HG03066 (cell line): ENCODE measurements at regions not wholly inside any gene's neighbourhood (a gene's known extent, or its start where the extent isn't known, plus 50 kb on each side); places are given as distances from the start of the nearest gene placed in this dataset.
"Not testable (repeated sequence)": the region's sequence is repeated elsewhere in the genome, so short reads cannot be mapped to it uniquely, and the experiment has no call there.

Experiments used
- ATAC-seq: cut with Tn5 transposase; IDR thresholded peaks from one replicate; pipeline ENCODE4 v1.9.1; 2021; ENCODE audit warnings: low read depth; ENCODE audit not compliant: unreplicated experiment

DNA sequence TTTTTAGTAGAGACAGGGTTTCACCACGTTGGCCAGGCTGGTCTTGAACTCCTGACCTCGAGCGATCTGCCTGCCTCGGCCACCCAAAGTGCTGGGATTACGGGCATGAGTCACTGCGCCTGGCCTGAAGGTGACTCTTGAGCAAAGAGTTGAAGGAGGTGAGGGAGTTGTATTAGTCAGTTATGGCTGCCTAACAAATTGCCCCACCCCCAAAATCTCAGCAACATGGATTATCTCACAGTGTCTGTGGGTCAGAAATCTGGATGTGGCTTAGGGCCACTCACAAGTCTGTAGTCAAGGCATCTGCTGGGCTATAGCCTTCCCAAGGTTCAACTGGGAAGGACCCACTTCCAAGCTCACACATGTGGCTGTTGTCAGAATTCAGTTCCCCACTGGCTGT is 52.8 kb upstream of the ADGRE5 start:
- no peak for ATAC-seq

DNA sequence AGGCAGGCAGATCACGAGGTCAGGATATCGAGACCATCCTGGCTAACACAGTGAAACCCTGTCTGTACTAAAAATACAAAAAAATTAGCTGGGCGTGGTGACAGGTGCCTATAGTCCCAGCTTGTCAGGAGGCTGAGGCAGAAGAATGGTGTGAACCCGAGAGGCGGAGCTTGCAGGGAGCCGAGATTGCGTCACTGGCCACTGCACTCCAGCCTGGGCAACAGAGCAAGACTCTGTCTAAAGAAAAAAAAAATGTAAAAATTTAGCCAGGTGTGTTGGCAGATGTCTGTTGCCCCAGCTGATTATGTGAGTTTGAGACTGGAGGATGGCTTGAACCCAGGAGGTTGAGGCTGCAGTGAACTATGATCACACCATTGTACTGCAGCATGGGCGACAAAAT is 54.2 kb upstream of the ADGRE5 start:
- not testable (repeated sequence) for ATAC-seq

DNA sequence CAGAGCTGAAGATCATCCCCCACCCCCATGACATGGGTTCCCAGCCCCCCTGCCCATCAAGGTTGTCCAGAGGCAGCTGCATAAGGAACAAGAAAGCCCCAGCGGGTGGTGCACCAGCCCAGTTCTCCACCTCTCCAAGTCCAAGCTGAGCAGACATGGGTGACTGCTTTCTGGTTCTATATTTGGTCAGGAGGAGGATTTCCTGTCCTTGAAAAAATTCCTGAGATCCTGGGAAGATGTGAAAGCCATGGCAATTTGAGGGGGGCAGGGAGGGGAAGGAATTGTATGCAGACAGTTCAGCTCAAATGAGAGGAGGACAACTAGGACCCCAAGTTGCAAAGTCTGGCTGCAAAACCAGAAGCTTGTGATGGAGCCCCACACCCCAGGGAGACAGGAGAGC is 55.4 kb upstream of the ADGRE5 start:
- no peak for ATAC-seq

DNA sequence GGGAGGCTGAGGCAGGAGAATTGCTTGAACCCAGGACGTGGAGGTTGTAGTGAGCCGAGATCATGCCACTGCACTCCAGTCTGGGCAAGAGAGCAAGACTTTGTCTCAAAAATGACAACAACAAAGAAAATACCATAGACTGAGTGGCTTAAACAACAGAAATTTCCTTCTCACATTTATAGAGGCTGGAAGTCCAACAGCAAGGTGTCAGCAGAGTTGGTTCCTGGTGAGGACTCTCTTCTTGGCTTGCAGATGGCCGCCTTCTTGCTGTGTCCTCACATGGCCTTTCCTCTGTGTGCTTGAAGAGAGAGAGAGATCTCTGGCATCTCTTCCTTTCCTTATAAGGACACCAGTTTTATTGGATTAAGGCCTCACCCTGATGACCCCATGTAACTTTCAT is 56.1 kb upstream of the ADGRE5 start:
- ATAC-seq = no peak

DNA sequence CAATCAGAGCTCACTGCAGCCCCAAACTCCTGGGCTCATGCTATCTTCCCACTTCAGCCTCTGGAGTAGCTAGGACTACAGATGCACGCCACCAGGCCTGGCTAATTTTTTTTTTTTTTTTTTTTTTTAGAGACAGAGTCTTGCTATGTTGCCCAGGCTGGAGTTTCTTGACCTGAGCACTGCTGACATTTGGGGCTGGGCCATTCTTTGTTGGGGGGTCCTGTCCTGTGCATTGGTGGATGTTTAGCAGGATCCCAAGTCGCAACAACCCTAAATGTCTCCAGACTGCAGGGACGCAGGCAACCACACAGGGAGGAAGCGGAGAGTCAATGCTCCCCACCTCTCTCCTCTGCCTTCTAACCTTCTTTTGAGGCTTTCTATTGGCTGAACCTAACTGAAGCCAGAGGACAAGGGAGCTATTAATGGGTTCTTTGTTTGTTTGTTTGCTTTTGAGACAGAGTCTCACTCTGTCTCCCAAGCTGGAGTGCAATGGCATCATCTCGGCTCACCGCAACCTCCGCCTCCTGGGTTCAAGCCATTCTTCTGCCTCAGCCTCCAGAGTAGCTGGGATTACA is 58.3 kb upstream of the ADGRE5 start:
- ATAC-seq = no peak

DNA sequence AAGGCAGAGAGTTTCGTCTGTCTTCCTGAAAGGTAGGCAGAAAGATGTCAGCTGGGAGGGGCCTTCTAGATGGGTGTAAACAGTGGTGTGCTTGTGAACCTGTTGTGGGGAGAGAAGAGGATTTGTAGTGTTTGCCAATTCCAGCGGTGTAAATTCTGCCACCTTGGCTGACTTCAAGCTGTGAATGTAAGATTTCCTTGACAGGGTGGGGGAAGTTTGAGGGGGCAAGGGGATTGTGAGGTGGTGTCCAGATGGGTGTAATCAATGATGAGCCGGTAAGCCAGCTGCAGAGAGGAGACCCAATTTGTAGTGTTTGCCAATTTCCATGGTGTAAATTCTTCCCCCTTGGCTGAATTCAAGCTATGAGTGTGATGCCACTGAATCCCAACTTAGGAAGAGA is 61.0 kb upstream of the ADGRE5 start:
- ATAC-seq = no peak

DNA sequence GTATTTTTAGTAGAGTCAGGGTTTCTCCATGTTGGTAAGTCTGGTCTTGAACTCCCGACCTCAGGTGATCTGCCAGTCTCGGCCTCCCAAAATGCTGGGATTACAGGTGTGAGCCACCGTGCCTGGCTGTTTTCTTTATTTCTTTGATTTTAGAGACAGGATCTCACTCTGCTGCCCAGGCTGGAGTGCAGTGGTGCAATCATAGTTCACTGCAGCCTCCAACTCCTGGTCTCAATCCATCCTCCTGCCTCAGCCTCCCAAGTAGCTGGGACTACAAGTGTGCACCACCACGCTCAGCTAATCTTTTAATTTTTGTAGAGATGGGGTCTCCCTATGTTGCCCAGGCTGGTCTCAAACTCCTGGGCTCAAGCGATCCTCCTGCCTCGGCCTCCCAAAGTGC is 61.5 kb upstream of the ADGRE5 start:
- not testable (repeated sequence) for ATAC-seq

DNA sequence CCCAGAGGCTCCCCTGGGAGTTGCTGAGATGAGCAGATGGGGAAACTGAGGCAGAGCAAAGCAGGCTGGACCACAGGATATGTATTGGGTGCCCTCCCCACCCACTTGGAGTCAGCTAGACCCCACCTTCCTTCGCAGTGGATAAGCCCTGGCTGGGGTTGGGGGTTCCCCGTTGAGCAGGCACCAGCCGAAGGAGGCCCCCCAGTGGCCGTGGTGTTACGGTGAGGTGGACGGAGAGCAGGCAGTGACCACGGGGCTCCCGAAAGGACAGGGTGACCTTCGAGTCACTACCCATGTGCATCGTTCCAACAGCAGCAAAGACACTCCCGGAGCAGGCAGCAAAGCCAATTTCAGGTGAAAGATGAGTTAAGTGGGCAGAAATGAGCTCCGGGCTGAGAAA is 62.4 kb upstream of the ADGRE5 start:
- no peak for ATAC-seq

DNA sequence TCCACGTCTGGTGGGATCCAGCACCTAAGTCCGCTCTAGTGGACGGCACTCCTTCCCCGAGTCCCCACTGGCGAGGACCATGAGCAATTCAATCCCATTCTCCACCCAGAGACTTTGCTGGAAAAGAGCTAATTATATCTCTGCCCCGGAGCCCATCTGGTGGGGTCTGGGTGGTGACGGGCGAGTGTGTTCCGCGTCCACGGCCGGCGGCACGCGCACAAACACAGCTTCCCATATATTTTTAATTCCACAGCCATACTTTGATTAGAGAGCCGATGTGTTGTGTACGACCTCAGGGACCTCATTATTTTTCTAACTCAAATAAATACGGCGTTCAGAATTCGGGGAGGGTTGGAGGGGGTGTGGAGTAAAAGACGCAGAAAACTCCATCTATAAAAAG is 64.1 kb upstream of the ADGRE5 start:
- ATAC-seq = no peak

DNA sequence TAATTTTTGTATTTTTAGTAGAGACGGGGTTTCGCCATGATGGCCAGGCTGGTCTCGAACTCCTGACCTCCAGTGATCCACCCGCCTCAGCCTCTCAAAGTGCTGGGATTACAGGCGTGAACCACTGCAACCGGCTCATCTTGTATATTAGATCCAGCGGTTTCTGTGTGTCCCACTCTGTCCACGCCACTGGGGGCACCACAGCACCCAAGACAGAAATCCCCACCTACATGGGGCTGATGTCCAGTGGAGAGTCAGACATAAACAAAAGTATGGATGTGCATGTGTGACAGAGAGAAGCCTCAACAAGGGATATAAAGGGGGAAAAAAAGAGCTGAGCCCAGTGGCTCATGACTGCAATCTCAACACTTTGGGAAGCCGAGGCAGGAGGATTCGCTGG is 65.8 kb upstream of the ADGRE5 start:
- ATAC-seq = no peak

DNA sequence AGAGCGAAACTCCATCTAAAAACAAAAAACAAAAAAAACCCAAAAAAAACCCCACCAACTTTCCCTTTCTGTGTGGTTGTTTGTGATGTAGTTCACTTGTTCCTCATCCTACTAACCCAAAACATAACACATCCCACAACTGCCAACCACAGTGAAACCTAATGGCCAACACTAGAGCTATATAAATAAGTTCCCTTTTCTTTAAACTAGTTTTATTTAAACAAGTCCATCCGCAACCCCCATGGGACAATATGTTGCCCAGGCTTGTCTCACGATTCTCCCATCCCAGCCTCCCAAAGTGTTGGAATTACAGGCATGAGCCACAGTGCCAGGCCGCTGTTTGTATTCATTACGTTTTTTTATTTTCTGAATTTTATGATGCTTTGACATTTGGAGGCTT is 71.2 kb upstream of the ADGRE5 start:
- no peak for ATAC-seq

DNA sequence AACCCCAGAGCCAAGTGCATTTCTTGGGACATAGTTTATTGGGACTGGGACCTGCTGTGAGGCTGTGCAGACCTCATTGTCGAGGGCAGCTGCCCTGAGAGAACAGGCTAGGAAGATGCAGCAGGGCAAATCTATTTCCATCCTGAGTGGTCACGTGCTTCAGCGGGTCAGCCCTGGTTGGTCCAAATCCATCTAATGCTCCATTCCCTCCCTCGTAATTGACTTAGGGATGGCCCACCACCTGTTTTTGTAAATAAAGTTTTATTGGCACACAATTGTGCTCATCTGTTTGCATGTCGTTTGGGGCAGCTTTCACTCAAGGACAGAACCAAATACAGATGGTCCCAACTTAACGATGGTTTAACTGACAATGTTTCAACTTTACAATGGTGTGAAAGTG is 75.5 kb upstream of the ADGRE5 start:
- no peak for ATAC-seq

DNA sequence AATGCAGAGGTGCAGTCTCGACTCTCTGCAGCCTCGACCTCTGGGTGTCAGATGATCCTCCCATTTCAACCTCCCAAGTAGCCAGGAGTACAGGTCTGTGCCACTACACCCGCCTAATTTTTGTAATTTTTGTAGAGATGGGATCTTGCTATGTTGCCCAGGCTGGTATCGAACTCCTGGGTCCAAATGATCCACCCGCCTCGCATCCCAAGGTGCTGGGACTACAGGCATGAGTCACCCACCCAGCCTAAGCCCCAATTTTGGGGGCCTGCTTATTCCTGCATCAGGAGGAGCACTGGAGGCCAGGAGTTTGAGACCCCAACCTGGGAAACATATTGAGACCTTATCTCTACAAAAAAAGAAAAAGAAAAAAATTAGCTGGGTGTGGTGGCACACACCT is 80.1 kb upstream of the ADGRE5 start:
- no peak for ATAC-seq

DNA sequence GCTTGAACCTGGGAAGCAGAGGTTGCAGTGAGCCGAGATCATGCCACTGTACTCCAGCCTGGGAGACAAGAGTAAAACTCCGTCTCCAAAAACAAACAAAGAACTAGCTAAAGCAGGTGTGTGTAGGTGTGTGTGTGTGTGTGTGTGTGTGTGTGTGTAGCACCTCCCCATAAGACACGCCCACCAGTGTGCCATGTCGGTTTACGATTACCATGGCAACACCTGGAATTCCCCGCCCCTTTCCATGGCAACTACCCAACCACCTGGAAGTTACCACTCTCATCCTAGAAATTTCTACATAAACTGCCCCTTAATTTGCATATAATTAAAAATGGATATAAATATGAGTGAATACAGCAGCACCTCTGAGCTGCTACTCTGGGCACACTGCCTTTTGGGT is 80.9 kb upstream of the ADGRE5 start:
- ATAC-seq = no peak

DNA sequence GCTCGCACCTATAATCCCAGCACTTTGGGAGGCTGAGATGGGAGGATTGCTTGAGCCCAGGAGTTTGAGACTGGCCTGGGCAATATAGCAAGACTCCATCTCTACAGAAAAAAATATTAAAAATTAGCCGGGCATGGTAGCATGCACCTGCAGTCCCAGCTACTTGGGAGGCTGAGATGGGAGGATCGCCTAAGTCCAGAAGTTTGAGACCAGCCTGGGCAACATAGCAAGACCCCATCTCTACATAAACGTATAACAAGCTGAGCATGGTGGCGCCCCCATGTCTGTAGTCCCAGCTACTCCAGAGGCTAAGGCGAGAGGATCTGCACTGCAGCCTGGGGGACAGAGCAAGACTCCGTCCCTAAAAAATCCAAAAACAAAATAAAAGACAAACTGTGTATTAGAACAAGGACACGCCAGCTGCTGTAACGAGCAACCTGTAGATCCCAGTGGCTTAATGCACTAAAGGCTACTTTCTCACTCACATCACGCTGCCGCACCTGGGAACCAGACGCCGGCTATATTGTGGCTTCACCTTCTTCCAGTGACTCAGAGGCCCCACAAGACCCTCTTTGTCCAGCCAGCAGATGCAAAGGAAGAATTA is 81.9 kb upstream of the ADGRE5 start:
- ATAC-seq = not testable (repeated sequence)

DNA sequence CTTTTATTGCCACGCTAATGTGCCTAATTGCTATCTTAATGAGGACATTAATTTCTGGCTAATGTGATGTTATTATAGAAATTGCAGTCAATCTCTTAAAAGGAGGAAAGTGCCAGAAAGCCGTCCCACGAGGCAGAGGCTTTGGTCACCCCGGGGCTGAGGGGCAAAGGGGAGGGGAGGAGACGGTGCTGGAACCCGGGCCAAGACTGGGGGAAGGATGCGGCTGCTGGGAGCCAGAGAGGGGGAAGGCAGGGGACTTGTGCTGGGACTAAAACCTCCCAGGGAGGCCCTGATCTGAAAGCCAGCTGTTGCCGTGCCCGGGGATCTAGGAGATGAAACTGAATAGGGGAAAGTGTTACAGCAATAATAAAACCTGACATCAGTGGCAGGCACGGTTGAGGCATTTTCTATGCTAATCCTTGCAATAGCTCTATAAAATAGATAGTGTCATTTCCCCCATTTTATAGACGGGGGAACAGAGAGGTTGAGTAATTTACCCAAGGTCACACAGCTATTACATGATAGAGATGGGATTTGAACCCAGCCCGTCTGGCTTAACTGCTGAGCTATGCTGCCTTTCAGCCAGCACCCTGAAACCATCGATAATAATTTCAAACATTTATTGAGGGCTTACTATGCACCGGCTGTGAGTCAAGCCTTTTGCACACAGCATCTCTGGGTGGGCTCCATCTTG is 83.2 kb upstream of the ADGRE5 start:
- ATAC-seq = not testable (repeated sequence)

DNA sequence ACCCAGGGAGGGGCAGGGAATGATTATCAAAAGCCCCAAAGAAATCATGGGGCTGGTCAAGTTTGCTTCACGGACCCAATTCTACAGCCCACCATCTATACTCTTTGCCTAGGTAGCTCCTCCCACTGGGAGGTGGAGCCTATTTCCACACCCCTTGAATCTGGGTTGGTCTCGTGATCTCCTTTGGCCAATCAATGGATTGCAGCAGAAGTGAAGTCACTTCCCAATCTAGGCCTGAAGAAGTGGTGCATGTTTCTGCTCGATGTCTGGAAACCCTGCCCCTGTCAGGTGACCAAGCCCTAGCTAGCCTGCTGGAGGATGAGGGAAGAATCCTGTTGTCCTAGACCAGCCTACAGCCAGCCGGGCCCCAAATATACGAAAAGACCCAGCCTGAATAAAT is 86.3 kb upstream of the ADGRE5 start:
- not testable (repeated sequence) for ATAC-seq

DNA sequence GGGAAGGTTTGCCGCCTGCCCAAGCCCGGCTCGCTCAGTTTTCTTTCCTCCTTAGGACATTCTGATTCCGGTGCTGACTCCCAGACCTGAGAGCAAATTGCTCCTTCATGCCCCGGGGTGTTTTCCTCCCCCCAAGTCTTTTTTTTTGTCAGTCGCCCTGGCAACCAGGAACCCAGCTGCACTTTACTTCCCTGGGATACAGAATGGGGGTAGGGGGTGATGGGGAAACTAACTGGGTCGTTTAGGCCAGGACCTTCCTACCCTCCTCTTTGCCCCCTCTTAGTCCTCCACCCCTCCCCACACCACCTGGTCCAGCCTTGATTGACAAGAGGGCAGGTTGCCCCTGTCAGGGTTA is 87.5 kb upstream of the ADGRE5 start:
- ATAC-seq = not testable (repeated sequence)

DNA sequence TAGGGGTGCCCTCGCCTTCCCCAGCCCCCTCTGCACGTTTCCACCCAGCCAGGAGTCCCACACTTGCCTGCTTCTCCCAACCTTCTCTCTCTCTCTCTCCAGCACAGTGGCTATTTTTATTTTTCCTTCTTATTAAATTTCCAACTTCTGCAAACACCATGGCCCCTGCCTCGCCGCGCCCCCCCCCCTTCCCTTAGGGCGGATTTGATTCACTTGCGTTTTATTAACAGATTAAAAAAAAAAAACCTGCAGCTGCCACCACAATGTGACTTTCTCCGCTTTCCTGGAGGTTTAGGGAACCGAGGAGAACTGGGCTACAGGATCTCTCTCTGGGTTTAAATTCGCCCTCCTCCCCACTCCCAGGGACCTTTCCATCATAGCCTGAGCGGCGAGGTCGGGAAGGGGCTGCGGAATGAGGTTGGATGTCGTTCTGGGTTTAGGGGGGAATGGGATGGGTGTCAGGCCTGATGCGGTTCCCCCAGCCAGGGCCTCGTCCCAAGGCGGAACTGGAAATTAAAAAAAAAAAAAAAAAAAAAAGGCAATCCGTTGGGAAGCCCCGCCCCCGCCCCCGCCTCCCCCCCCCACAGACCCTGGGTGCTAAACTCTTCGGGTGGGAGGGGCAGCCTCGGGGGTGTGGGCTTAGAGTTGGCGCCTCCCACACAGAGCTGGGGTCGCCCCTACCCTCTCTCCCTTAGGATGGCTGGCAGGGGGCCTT is 87.3 kb upstream of the ADGRL1 start:
- ATAC-seq = not testable (repeated sequence)

DNA sequence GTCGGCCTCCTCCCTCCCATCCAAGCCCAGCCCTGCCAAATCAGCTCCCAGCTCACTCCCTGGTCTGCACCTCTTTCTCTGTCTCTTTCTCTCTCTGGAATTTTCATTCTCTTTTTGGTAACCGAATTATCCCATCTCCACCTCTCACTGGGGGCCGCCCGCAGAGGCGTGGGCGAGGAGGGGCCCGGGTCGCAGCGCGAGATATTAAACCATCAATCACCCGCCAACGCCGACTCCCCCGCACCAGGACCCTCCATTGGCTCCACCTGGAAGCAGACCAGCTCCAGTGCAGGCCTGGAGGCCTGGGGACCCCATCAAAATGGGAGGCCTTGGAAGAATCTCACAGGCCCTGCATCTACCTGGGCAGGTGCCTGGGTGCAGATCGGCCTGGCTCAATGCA is 83.8 kb upstream of the ADGRL1 start:
- ATAC-seq = not testable (repeated sequence)

DNA sequence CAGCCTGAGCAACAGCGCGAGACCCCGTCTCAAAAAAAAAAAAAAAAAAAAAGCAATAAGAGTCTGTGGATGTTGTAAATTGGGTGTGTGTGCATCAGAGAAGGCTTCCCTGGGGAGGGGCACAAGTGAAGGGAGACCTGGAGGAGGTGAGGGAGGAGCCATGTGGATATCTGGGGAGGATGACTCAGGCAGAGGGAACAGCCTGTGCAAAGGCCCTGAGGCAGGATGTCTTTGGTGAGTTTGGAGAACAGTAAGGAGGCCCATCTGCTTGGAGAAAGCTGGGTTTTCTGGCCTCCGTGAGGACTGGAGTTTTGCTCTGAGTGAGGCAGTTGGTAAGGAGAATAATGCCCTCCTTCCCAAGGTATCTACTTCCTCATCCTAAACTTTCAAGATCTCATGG is 81.9 kb upstream of the ADGRL1 start:
- not testable (repeated sequence) for ATAC-seq

DNA sequence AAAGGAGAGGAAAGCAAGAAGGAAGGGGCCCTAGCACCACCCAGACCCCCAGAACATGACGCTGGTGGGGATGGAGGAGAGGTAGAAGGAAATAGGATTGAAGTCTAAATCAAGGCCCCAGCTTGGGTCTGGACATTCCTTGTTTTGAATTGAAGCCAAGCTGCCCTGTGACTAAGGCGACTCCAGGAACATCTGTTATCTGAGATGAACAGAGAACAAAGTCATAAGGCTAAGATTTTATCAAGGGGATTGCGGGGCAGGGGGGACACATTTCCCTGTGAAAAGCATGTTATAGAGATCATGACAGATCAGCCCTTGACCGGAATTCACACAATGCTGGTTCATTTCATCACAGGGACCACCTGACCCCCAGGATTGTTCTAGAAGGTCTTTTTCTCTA is 80.6 kb upstream of the ADGRL1 start:
- not testable (repeated sequence) for ATAC-seq
